ENCODE measurements at regions not wholly inside any gene's neighbourhood (a gene's known extent, or its start where the extent isn't known, plus 50 kb on each side); places are given as distances from the start of the nearest gene placed in this dataset.
"Not testable (repeated sequence)": the region's sequence is repeated elsewhere in the genome, so short reads cannot be mapped to it uniquely, and the experiment has no call there.

- peak; percentile 77 for DNase-seq (ENCODE audit: low spot score)
- no peaks in the 10 kb centered on the region for H4K20me1 ChIP-seq (ENCODE audit: insufficient read depth, low read length)
- POLR2A ChIA-PET: interaction anchor here (1.2 kb wide), 2 partner anchors 16 to 37 kb away, joined by 3 to 4 read pairs; no protein-coding TSS in a partner anchor
- no peak for TF ChIP-seq CTCF (conservative IDR thresholded peaks at IDR 0.05; ENCODE audit: low read length)
- TF ChIP-seq EZH2phosphoT487 (IDR thresholded peaks at IDR 0.05; ENCODE audit: borderline replicate concordance, low read depth, low read length): no peak
- H3K9me2 ChIP-seq (ENCODE audit: insufficient read depth, low read length): no peaks in the 10 kb centered on the region
- H3K4me2 ChIP-seq (ENCODE audit: low read length): peak overlapping the region; percentile 19
- H3K79me2 ChIP-seq (ENCODE audit: insufficient read depth, low read depth, low read length): no peaks in the 10 kb centered on the region
- no peak overlapping the region; the same call in 1 of the 2 replicates for H2AFZ ChIP-seq (ENCODE audit: low read length)
- peaks cover 24% of the 10 kb centered on the region for H3K4me1 ChIP-seq (ENCODE audit: insufficient read depth, low read length, poor library complexity, severe bottlenecking)
- peak overlapping the region; percentile 17 for H3K27ac ChIP-seq (ENCODE audit: low read depth, low read length, poor library complexity, severe bottlenecking)
- no peak overlapping the region for H3K4me3 ChIP-seq (ENCODE audit: low read depth, low read length, poor library complexity, severe bottlenecking)
- no TSS peak for BruUV-seq (replicated peaks)
- CTCF ChIA-PET (ENCODE audit: unreplicated experiment): interaction anchor here (0.6 kb wide), 2 partner anchors 17 to 48 kb away, joined by 3 read pairs; no protein-coding TSS in a partner anchor
- H3K9me3 ChIP-seq (ENCODE audit: low read length): peaks cover 5% of the 10 kb centered on the region; the same call in 1 of the 2 replicates
- intact Hi-C loops (cut with micrococcal nuclease; ENCODE audit: unreplicated experiment): loop anchor here (2.0 kb wide), 1 partner anchor 40 kb away; no protein-coding TSS in a partner anchor
- H3K36me3 ChIP-seq (ENCODE audit: insufficient read depth, low read length): no peaks in the 10 kb centered on the region
Observed at GRCh38 chr5:158234323-158235158, 375.6 kb upstream of the CLINT1 start.

GRCh38 chr5:158233735-158234322, 374.9 kb upstream of the CLINT1 start:
- Histone ChIP-seq H3K4me3 (ENCODE audit: low read depth, low read length, poor library complexity, severe bottlenecking) (no peak overlapping the region), H3K9me3 (ENCODE audit: low read length) (peaks cover 5% of the 10 kb centered on the region; the same call in 1 of the 2 replicates), H3K27ac (ENCODE audit: low read depth, low read length, poor library complexity, severe bottlenecking) (peak overlapping the region; percentile 17), H3K9me2 (ENCODE audit: insufficient read depth, low read length) (no peaks in the 10 kb centered on the region), H2AFZ (ENCODE audit: low read length) (no peak overlapping the region; the same call in 1 of the 2 replicates), H3K4me2 (ENCODE audit: low read length) (peak overlapping the region; percentile 19), H4K20me1 (ENCODE audit: insufficient read depth, low read length) (no peaks in the 10 kb centered on the region), H3K36me3 (ENCODE audit: insufficient read depth, low read length) (no peaks in the 10 kb centered on the region), H3K4me1 (ENCODE audit: insufficient read depth, low read length, poor library complexity, severe bottlenecking) (peaks cover 24% of the 10 kb centered on the region), H3K79me2 (ENCODE audit: insufficient read depth, low read depth, low read length) (no peaks in the 10 kb centered on the region)
- CTCF ChIA-PET (ENCODE audit: unreplicated experiment): no interaction called here
- TF ChIP-seq CTCF (conservative IDR thresholded peaks at IDR 0.05; ENCODE audit: low read length) (no peak), EZH2phosphoT487 (IDR thresholded peaks at IDR 0.05; ENCODE audit: borderline replicate concordance, low read depth, low read length) (no peak)
- no peak for DNase-seq (ENCODE audit: low spot score)
- POLR2A ChIA-PET: interaction anchor here (1.2 kb wide), 1 partner anchor 36 kb away, joined by 3 read pairs; no protein-coding TSS in a partner anchor
- intact Hi-C loops (cut with micrococcal nuclease; ENCODE audit: unreplicated experiment): loop anchor here (2.0 kb wide), 1 partner anchor 39 kb away; no protein-coding TSS in a partner anchor
- BruUV-seq (replicated peaks): no TSS peak

- not testable (repeated sequence) for H3K36me3 ChIP-seq (ENCODE audit: insufficient read depth, low read length); BruUV-seq (replicated peaks); H4K20me1 ChIP-seq (ENCODE audit: insufficient read depth, low read length); H2AFZ ChIP-seq (ENCODE audit: low read length); H3K9me2 ChIP-seq (ENCODE audit: insufficient read depth, low read length); H3K27ac ChIP-seq (ENCODE audit: low read depth, low read length, poor library complexity, severe bottlenecking); DNase-seq (ENCODE audit: low spot score); H3K79me2 ChIP-seq (ENCODE audit: insufficient read depth, low read depth, low read length); H3K4me3 ChIP-seq (ENCODE audit: low read depth, low read length, poor library complexity, severe bottlenecking); H3K4me1 ChIP-seq (ENCODE audit: insufficient read depth, low read length, poor library complexity, severe bottlenecking); H3K4me2 ChIP-seq (ENCODE audit: low read length); H3K9me3 ChIP-seq (ENCODE audit: low read length)
- CTCF ChIA-PET (ENCODE audit: unreplicated experiment): interaction anchor here (0.9 kb wide), 1 partner anchor 152 kb away, joined by 3 read pairs; no protein-coding TSS in a partner anchor
- intact Hi-C loops (cut with micrococcal nuclease; ENCODE audit: unreplicated experiment): loop anchor here (5.0 kb wide), 1 partner anchor 50 kb away; no protein-coding TSS in a partner anchor
- POLR2A ChIA-PET: interaction anchor here (0.7 to 1.6 kb wide), 3 partner anchors 25 to 30 kb away, joined by 3 to 5 read pairs (median 4); no protein-coding TSS in a partner anchor
Observed at GRCh38 chr5:158227314-158227713, 368.4 kb upstream of the CLINT1 start.
